ENCODE measurements at regions not wholly inside any gene's neighbourhood (a gene's known extent, or its start where the extent isn't known, plus 50 kb on each side); places are given as distances from the start of the nearest gene placed in this dataset.

DNA sequence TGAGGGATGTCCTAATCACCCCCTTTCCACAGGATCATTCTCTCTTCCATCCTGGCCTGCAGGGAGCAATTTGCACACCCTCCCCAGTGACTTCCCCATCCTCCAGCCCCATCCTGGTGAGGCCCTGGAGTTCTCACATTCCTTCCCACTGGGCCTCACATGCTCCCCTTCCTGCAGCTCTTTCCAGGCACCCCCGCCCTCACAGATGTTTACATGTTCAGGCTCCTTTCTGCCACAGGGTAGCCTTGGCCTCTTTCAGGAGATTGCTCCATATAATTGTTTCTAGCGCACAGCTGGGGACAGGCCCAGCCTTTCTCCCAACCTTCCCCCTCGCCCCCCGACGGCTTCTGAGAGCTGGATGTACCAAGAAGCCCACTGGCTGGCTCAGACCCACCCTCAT is 288.4 kb upstream of the TRIB2 start:
- intact Hi-C loops (cut with DNase I): no loop called here
- no peak for ATAC-seq
- DNase-seq: no peak

DNA sequence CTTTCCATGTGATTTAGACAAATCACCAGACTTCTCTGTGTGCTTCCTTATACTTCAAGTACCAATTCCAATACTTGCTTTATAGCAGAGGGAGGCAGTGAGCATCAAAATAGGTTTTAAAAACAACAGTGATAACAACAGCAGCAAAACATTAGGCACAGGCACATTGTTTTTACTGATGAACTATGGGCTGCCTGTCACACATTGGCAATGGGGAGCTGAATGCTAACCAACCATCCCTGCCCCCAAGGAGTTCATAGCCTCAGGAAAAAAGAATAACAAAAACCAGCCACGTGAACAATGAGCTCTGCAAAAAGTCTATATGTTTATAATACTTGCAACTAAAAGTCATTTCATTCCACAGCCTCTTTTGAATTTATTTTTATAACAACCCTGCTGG is 287.9 kb upstream of the TRIB2 start:
- intact Hi-C loops (cut with DNase I): no loop called here
- ATAC-seq (no peak), DNase-seq (no peak)

DNA sequence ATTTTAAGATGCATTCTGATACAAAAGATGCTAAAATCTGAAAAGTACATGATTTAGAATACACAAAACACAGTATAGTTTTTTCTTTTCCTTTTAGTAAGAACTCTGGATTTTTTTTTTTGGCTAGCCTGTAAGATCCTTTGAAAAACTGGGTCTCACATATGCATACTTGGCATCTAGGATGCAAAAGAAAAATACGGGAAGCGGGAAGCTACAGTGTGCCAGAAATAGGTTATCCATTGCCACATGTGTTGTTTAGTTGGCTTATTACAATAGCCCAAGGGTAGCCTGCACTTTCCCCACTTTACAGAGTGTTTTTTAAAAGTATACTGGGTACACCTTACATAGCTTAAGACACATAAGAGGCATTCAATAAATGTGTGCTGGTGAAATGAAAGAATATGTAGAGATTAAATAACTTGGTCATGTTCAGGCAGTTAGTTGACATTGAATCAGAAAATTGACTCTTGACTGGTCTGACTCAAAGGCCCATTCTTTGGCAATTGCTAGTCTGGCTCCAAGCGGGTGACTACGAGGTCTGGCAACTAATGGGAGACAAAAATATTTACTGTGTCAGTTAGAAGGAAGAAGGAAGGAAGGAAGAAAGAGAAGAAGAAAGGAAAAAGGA is 286.8 kb upstream of the TRIB2 start:
- intact Hi-C loops (cut with DNase I): no loop called here
- ATAC-seq (no peak), DNase-seq (no peak)

GRCh38 chr2:12430407-12431133 is 286.2 kb upstream of the TRIB2 start:
- DNase-seq (no peak), ATAC-seq (peak in 1 of 2 donors; percentile 30)
- intact Hi-C loops (cut with DNase I): no loop called here

DNA sequence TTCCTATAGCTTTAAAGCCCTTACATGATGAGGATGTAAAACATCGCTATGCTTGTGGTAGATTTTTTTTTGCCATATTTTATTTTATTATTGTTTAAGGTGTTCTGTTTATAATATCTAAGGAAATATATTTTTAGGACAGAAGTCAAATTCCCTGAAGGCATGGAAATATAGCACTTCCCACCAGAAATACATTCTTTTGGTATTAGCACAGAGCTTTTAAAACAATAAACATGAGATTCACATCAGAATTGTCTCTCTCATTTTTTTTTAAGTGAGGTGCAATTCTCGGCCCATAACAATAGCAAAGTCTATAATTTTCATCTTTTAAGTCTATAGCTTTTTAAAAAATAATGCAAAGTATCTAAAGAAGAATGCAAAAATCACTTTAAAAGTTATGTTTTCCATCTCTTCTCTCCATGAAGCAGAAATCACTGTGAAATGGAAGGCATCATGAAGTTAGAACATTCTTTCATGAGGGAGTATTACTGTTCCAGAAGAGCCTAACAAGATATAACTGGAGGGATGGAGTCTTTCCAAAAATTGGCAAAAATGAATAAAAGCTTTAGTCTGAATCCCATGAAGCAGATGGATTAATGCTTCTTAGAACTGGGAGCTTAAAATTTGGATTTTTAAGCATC is 283.6 kb upstream of the TRIB2 start:
- DNase-seq: no peak
- no peak for ATAC-seq
- intact Hi-C loops (cut with DNase I): no loop called here

DNA sequence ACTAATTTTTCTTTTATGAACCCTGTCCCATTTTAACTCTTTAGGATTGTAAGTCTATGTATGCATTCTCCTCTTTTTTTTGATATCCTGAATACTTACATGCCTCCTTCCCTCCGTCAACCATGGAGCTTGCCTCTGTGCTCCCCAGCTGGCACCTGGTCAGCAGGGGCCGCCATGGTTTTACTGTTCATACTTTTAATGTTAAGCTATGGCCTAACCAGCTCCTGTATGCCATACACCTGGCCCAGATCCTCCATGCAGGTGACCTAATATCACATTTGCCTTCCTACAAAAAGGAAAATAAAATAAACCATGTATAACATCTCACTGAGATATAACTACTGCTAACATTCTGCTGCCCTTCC is 283.1 kb upstream of the TRIB2 start:
- DNase-seq (no peak), ATAC-seq (no peak)
- intact Hi-C loops (cut with DNase I): no loop called here

DNA sequence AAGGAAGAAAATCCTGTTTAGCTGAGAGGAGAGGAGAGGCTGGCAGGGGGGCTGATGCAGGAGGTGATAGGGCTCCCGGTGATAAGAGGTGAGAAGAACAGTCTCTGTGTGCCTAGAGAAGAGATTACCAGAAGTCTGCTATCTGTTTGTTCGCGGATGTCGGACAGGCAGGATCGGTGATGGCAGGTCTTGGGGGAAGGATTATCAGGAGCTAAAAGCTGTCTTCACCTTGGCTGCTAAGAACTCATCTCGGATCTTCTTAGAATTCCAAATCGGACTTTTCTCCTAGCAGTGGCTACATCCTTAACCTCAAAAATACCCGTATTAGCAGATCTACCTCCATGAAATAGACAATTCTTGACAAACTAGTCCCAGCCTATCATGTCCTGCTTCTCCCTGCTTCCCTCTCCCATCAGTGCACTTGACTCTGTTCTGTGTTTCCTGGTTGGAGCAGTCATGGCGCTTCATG is 282.1 kb upstream of the TRIB2 start:
- ATAC-seq: no peak
- no peak for DNase-seq
- intact Hi-C loops (cut with DNase I): no loop called here

- intact Hi-C loops (cut with DNase I): no loop called here
- ATAC-seq (no peak), DNase-seq (no peak)
Measured at GRCh38 chr2:12435430-12436222, 281.1 kb upstream of the TRIB2 start.

DNA sequence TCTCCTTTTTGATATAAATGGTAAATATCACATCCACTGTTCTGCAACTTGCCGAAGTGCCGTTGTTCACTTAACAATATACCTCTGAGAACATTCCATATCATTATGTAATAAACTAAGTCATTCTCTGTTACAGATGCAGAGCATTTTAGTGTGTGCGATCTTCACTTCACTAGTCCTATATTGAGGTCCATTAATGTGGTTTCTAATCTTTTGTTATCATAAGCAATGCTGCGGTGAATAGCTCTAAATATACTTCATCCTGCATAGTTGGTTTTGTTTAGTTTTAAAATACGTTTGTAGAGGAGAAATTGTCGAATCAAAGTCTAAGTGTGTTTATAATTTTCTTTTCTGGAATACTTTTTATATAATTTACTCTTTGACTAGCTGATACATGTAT is 280.3 kb upstream of the TRIB2 start:
- no peak for ATAC-seq
- DNase-seq: no peak
- intact Hi-C loops (cut with DNase I): no loop called here

GRCh38 chr2:12436935-12437561 is 279.7 kb upstream of the TRIB2 start:
- DNase-seq (no peak), ATAC-seq (no peak)
- intact Hi-C loops (cut with DNase I): no loop called here

- intact Hi-C loops (cut with DNase I): no loop called here
- ATAC-seq: no peak
- no peak for DNase-seq
Measured at GRCh38 chr2:12440731-12441130, 276.0 kb upstream of the TRIB2 start.

GRCh38 chr2:12441750-12442475 is 274.8 kb upstream of the TRIB2 start:
- ATAC-seq: no peak
- DNase-seq: no peak
- intact Hi-C loops (cut with DNase I): no loop called here

DNA sequence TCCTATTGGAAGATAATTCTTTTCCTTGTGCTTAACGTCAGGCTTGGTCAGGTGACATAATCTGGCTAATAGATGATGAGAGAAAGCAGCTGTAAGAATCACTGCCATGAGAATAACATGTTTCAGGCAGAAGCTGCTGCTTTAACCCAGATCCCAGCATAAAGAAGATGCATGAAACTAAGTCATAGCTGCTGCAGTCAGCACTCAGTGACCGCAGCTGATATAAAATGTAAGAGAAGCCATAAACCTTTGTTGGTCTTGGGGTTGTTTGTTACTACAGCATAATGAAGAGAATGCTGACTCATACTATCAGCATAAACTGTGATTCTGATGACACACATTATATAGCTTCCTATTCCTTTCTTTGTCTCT is 274.3 kb upstream of the TRIB2 start:
- ATAC-seq: no peak
- no peak for DNase-seq
- intact Hi-C loops (cut with DNase I): no loop called here

DNA sequence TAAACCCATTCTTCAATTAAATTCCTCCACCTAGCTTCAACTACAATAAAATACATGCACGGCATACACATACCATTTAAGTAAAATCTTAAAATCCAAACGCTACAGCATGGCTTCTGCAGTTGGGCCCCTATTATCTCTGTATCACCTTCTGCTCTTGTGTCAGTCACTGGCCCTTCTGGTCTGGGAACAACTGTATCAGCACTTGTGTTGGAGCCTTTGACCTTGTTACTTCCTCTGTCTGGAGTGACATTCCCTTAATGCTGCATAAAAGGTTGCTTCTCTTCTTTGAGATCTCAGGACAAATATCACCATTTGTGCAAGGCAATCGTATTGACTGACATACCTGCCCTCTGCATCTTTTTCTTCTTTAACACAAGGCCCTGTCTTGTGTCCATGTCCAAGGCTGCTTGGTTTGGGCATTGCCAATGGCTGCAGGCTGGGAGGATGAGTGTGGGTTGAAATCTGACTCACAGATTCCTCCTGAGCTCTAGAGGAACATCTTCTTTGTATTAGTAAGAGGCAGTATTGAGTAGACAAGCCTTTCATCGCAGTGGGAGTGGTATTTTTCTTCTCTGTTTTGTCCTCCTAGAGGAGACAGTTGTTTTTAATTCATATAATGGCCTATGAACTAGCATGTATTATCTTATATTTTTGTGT is 267.8 kb upstream of the TRIB2 start:
- peak in 1 of 2 donors; percentile 27 for ATAC-seq
- no peak for DNase-seq
- intact Hi-C loops (cut with DNase I): no loop called here

GRCh38 chr2:12451726-12452125 is 265.0 kb upstream of the TRIB2 start:
- intact Hi-C loops (cut with DNase I): loop anchor here in 1 of 2 donors (10.0 kb wide), 1 partner anchor 263 kb away; the partner anchor contains the start of gene TRIB2
- no peak for ATAC-seq
- no peak for DNase-seq

DNA sequence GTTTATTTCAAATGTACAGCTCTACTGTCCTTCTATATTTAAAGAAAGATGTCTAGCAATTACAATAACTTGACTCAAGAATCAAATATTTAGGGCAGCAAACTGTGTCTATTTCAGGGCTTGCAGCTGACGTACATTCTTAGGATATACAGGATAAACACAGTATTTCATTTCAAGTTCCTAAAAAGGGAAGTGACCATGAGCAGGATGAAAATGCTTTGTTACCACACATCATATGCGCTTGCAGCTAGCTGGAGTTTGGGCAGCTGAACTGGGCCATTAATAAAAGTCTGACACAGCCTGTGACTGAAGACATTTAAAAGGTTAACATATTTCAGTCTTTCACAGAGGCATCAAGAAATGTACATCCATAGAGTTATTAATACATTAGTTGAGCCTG is 264.6 kb upstream of the TRIB2 start:
- ATAC-seq (no peak), DNase-seq (no peak)
- intact Hi-C loops (cut with DNase I): loop anchor here in 1 of 2 donors (10.0 kb wide), 1 partner anchor 263 kb away; the partner anchor contains the start of gene TRIB2

DNA sequence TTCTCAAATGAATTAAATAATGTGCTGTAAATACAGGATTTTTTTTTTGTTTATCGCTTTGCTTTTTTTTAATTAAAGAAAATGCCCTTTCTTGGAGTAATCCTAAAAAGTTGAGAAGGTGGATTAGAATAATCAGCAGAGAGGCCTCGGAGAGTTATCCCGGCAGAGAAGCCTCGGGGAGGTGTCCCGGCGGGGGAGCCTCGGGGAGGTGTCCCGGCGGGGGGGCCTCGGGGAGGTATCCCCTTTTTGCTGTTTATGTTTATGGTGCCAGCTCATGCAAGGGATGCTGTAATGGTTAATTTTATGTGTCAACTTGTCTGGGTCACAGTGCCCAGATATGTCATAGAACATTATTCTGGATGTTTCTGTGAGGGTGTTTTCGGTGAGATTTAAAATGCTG is 263.0 kb upstream of the TRIB2 start:
- intact Hi-C loops (cut with DNase I): loop anchor here in 1 of 2 donors (10.0 kb wide), 1 partner anchor 261 kb away; the partner anchor contains the start of gene TRIB2
- DNase-seq: no peak
- ATAC-seq: no peak

- intact Hi-C loops (cut with DNase I): loop anchor here in 1 of 2 donors (10.0 kb wide), 1 partner anchor 259 kb away; the partner anchor contains the start of gene TRIB2
- no peak for DNase-seq
- ATAC-seq: no peak
Measured at GRCh38 chr2:12455661-12456060, 261.1 kb upstream of the TRIB2 start.
